ENCODE measurements at regions not wholly inside any gene's neighbourhood (a gene's known extent, or its start where the extent isn't known, plus 50 kb on each side); places are given as distances from the start of the nearest gene placed in this dataset.

GRCh38 chr20:22795433-22795832 is 211.1 kb upstream of the FOXA2 start:
- DNase-seq (ENCODE audit: low read depth) = no peak
- TF ChIP-seq, protein P1, sequence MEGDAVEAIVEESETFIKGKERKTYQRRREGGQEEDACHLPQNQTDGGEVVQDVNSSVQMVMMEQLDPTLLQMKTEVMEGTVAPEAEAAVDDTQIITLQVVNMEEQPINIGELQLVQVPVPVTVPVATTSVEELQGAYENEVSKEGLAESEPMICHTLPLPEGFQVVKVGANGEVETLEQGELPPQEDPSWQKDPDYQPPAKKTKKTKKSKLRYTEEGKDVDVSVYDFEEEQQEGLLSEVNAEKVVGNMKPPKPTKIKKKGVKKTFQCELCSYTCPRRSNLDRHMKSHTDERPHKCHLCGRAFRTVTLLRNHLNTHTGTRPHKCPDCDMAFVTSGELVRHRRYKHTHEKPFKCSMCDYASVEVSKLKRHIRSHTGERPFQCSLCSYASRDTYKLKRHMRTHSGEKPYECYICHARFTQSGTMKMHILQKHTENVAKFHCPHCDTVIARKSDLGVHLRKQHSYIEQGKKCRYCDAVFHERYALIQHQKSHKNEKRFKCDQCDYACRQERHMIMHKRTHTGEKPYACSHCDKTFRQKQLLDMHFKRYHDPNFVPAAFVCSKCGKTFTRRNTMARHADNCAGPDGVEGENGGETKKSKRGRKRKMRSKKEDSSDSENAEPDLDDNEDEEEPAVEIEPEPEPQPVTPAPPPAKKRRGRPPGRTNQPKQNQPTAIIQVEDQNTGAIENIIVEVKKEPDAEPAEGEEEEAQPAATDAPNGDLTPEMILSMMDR (IDR thresholded peaks at IDR 0.05; ENCODE audit: insufficient read depth, low read depth, low read length, missing control alignments) = no peak
- H3K4me3 ChIP-seq (ENCODE audit: low read depth, low read length) = no peak overlapping the region

GRCh38 chr20:22795871-22796270 is 211.5 kb upstream of the FOXA2 start:
- H3K4me3 ChIP-seq (ENCODE audit: low read depth, low read length) = no peak overlapping the region
- TF ChIP-seq, protein P1 (IDR thresholded peaks at IDR 0.05; ENCODE audit: insufficient read depth, low read depth, low read length, missing control alignments) = no peak
- DNase-seq (ENCODE audit: low read depth) = no peak

- TF ChIP-seq, protein P1 (IDR thresholded peaks at IDR 0.05; ENCODE audit: insufficient read depth, low read depth, low read length, missing control alignments) = no peak
- H3K4me3 ChIP-seq (ENCODE audit: low read depth, low read length) = no peak overlapping the region
- DNase-seq (ENCODE audit: low read depth) = no peak
Measured at GRCh38 chr20:22796469-22797077, 212.2 kb upstream of the FOXA2 start.

DNA sequence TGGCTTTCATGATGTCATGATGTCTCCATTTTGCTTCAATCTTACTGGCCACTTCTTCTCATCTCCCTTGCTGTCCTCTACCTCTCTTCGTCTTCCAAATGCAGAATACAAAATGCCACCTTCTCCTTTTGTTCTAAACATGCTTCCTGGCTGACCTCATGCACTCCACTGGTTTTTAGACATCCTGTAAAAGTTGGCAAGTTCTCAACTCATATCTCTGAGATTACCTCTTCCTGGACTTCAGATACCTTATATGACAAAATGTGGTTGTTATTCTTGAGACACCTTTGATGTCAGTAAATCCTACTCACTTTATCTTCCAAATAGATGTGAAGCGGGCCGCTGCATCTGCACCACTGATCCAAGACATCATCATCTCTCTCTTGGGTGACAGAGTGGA is 212.7 kb upstream of the FOXA2 start:
- TF ChIP-seq, protein P1 (IDR thresholded peaks at IDR 0.05; ENCODE audit: insufficient read depth, low read depth, low read length, missing control alignments) = no peak
- DNase-seq (ENCODE audit: low read depth) = no peak
- H3K4me3 ChIP-seq (ENCODE audit: low read depth, low read length) = no peak overlapping the region

GRCh38 chr20:22799687-22800086 is 215.3 kb upstream of the FOXA2 start:
- no peak overlapping the region for H3K4me3 ChIP-seq (ENCODE audit: low read depth, low read length)
- DNase-seq (ENCODE audit: low read depth) = no peak
- TF ChIP-seq, protein P1 (IDR thresholded peaks at IDR 0.05; ENCODE audit: insufficient read depth, low read depth, low read length, missing control alignments) = no peak

DNA sequence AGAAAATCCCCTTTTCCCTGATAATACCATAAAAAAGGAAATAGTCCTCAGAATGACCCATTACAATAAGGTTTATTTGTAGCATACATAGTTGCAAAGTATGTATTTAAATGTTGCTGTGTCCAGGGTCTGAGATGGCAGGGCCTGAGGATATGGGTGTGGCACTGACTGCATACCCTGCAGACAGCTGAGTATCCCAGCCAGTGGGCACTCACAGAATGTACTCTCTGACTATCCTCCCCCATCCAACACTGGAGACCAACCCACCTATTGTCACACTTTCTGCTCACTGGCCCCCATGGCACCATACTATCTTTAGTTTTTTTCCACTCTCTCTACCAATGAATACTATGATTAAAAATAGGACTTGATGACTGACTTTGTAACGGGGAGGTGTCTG is 215.8 kb upstream of the FOXA2 start:
- DNase-seq (ENCODE audit: low read depth) = no peak
- no peak overlapping the region for H3K4me3 ChIP-seq (ENCODE audit: low read depth, low read length)
- TF ChIP-seq, protein P1 (IDR thresholded peaks at IDR 0.05; ENCODE audit: insufficient read depth, low read depth, low read length, missing control alignments) = no peak

GRCh38 chr20:22801528-22801927 is 217.2 kb upstream of the FOXA2 start:
- H3K4me3 ChIP-seq (ENCODE audit: low read depth, low read length) = no peak overlapping the region
- DNase-seq (ENCODE audit: low read depth) = no peak
- TF ChIP-seq, protein P1 (IDR thresholded peaks at IDR 0.05; ENCODE audit: insufficient read depth, low read depth, low read length, missing control alignments) = no peak
